NOMO-1 (cell line): ENCODE measurements at regions not wholly inside any gene's neighbourhood (a gene's known extent, or its start where the extent isn't known, plus 50 kb on each side); places are given as distances from the start of the nearest gene placed in this dataset.

Experiments used
- DNase-seq, 2 experiments: peaks; one replicate each; lab custom pipeline; 2025; ENCODE audit not compliant: unreplicated experiment in 2 of 2; lab: John Stamatoyannopoulos, UW

GRCh38 chr12:125949471-125949870 lies 884.2 kb downstream of the AACS start:
- DNase-seq: no peak

- DNase-seq: no peak
These were observed 889.1 kb downstream of the AACS start for GRCh38 chr12:125954362-125954761.

- DNase-seq: no peak
These were observed 891.0 kb downstream of the AACS start for GRCh38 chr12:125956186-125956585.

GRCh38 chr12:125966641-125967040 lies 901.4 kb downstream of the AACS start:
- DNase-seq: no peak

- no peak for DNase-seq
These were observed 903.2 kb downstream of the AACS start for GRCh38 chr12:125968413-125968812.

- DNase-seq: no peak
These were observed 906.7 kb downstream of the AACS start for GRCh38 chr12:125971981-125972380.

GRCh38 chr12:125978286-125978685 lies 913.1 kb downstream of the AACS start:
- no peak for DNase-seq

GRCh38 chr12:125981610-125982253 lies 916.5 kb downstream of the AACS start:
- DNase-seq: no peak

GRCh38 chr12:125983094-125983783 lies 918.0 kb downstream of the AACS start:
- DNase-seq: no peak

GRCh38 chr12:125983784-125984500 lies 918.7 kb downstream of the AACS start:
- DNase-seq: no peak

GRCh38 chr12:125988545-125988944 lies 923.3 kb downstream of the AACS start:
- no peak for DNase-seq

GRCh38 chr12:125989696-125990095 lies 924.5 kb downstream of the AACS start:
- DNase-seq: no peak

GRCh38 chr12:125996443-125996842 lies 931.2 kb downstream of the AACS start:
- DNase-seq: peak in 1 of 2 experiments; percentile 21

- DNase-seq: no peak
These were observed 934.4 kb downstream of the AACS start for GRCh38 chr12:125999628-126000027.

GRCh38 chr12:126019385-126019784 lies 954.1 kb downstream of the AACS start:
- no peak for DNase-seq

- DNase-seq: no peak
These were observed 956.4 kb downstream of the AACS start for GRCh38 chr12:126021675-126022074.

GRCh38 chr12:126027825-126028224 lies 962.6 kb downstream of the AACS start:
- DNase-seq: no peak

- DNase-seq: no peak
These were observed 965.3 kb downstream of the AACS start for GRCh38 chr12:126030573-126030972.

GRCh38 chr12:126033751-126034150 lies 968.5 kb downstream of the AACS start:
- no peak for DNase-seq

GRCh38 chr12:126036348-126036747 lies 971.1 kb downstream of the AACS start:
- no peak for DNase-seq

GRCh38 chr12:126038434-126038833 lies 973.2 kb downstream of the AACS start:
- DNase-seq: no peak

- no peak for DNase-seq
These were observed 975.1 kb downstream of the AACS start for GRCh38 chr12:126040307-126040706.
